AG09309 (cell line): ENCODE measurements at regions not wholly inside any gene's neighbourhood (a gene's known extent, or its start where the extent isn't known, plus 50 kb on each side); places are given as distances from the start of the nearest gene placed in this dataset.

Source experiments
- DNase-seq: peaks from one replicate; pipeline ENCODE4 v3.0.0-alpha.2; 2010; ENCODE audit warnings: low read depth
- H3K4me3 ChIP-seq: 2 replicates; pipeline ENCODE4 v1.5.1; 2011; ENCODE audit warnings: mild to moderate bottlenecking, low read depth, low read length, moderate library complexity; ENCODE audit not compliant: control insufficient read depth
- CTCF ChIP-seq: IDR thresholded peaks from 2 replicates; pipeline ENCODE4 v1.5.1; 2011; ENCODE audit warnings: mild to moderate bottlenecking, low read depth, low read length, inconsistent platforms; ENCODE audit not compliant: insufficient read depth, control insufficient read depth; ENCODE audit errors: missing control alignments

- DNase-seq: no peak
- no peak overlapping the region for H3K4me3 ChIP-seq
- no peak for TF ChIP-seq CTCF
Measured at GRCh38 chr10:30560326-30560725, 69.2 kb downstream of the LYZL2 start.

DNA sequence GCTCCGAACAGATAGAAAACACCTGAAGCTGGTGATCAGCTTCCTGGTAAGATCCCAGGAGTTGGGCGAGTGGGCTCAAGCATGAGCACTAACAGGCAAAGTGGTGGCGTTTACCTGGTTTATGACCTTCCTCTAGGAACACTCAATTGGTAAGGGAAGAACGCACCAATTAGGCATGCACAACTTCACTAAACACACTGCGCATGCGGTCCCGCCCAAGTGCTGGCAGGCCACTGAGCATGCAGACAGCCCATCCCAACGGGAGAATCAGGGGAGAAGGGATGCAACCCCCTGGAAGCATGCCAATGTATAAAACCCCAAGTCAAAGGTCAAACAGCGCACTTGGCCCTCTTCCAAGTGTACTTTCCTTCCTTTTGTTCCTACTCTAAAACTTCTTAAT, 70.4 kb downstream of the LYZL2 start:
- no peak for TF ChIP-seq CTCF
- no peak for DNase-seq
- H3K4me3 ChIP-seq: no peak overlapping the region

GRCh38 chr10:30558411-30558810, 71.1 kb downstream of the LYZL2 start:
- no peak for TF ChIP-seq CTCF
- DNase-seq: no peak
- no peak overlapping the region for H3K4me3 ChIP-seq

- TF ChIP-seq CTCF: no peak
- no peak overlapping the region for H3K4me3 ChIP-seq
- no peak for DNase-seq
Measured at GRCh38 chr10:30557884-30558283, 71.7 kb downstream of the LYZL2 start.

GRCh38 chr10:30556189-30556588, 73.4 kb downstream of the LYZL2 start:
- DNase-seq: no peak
- H3K4me3 ChIP-seq: no peak overlapping the region
- no peak for TF ChIP-seq CTCF

GRCh38 chr10:30555465-30555864, 74.1 kb downstream of the LYZL2 start:
- no peak for TF ChIP-seq CTCF
- no peak for DNase-seq
- H3K4me3 ChIP-seq: no peak overlapping the region

DNA sequence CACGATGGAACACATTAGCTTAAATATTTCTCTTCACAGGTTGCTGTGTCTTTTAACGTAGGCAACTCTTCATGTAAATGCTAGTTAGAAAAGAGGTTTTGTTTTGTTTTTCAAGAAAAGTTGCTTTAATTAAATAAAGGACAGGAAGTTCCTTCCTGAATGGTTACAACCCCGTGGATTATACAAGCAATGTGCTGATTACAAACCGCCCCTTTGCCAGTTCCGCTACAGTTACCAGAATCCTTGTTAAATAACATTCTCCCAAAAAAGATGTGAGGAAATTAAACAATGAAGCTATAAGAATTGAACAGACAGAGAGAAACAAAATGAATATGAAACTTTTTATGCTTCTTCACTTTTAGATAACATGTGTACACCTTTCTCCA, 75.1 kb downstream of the LYZL2 start:
- no peak for DNase-seq
- TF ChIP-seq CTCF: no peak
- H3K4me3 ChIP-seq: no peak overlapping the region
